ENCODE measurements at regions not wholly inside any gene's neighbourhood (a gene's known extent, or its start where the extent isn't known, plus 50 kb on each side); places are given as distances from the start of the nearest gene placed in this dataset.
A peak's percentile ranks its signal among the peaks of the same experiment; 100 is the strongest.
"Not testable (repeated sequence)": the region's sequence is repeated elsewhere in the genome, so short reads cannot be mapped to it uniquely, and the experiment has no call there.

DNA sequence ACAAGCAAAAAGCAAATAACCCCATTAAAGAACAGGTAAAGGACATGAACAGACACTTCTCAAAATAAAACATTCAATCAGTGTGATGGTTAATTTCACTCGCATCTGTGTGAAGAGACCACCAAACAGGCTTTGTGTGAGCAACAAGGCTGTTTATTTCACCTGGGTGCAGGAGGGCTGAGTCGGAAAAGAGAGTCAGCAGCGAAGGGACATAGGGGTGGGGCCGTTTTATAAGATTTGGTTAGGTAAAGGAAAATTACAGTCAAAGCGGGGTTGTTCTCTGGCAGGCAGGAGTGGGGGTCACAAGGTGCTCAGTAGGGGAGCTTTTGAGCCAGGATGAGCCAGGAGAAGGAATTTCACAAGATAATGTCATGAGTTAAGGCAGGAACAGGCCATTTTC, 429.5 kb upstream of the ZNF804A start:
- H3K36me3 ChIP-seq (ENCODE audit: control insufficient read depth, insufficient read depth, low read length, severe bottlenecking); DNase-seq (ENCODE audit: low read depth); H3K4me3 ChIP-seq (ENCODE audit: low read length); H3K27me3 ChIP-seq (replicated peaks; ENCODE audit: control insufficient read depth, insufficient read depth, low read length); H3K9ac ChIP-seq (ENCODE audit: low read length); H3K9me3 ChIP-seq (ENCODE audit: control insufficient read depth, low read length); H3K4me1 ChIP-seq (ENCODE audit: control insufficient read depth, insufficient read depth, low read length): not testable (repeated sequence)

- no peak for DNase-seq (ENCODE audit: low read depth)
- Histone ChIP-seq H3K27me3 (replicated peaks; ENCODE audit: control insufficient read depth, insufficient read depth, low read length) (no peaks in the 10 kb centered on the region), H3K9ac (ENCODE audit: low read length) (no peak overlapping the region), H3K4me1 (ENCODE audit: control insufficient read depth, insufficient read depth, low read length) (no peaks in the 10 kb centered on the region), H3K9me3 (ENCODE audit: control insufficient read depth, low read length) (peaks cover 3% of the 10 kb centered on the region), H3K4me3 (ENCODE audit: low read length) (no peak overlapping the region), H3K36me3 (ENCODE audit: control insufficient read depth, insufficient read depth, low read length, severe bottlenecking) (no peaks in the 10 kb centered on the region)
These were observed 429.0 kb upstream of the ZNF804A start for GRCh38 chr2:184169366-184169765.

DNA sequence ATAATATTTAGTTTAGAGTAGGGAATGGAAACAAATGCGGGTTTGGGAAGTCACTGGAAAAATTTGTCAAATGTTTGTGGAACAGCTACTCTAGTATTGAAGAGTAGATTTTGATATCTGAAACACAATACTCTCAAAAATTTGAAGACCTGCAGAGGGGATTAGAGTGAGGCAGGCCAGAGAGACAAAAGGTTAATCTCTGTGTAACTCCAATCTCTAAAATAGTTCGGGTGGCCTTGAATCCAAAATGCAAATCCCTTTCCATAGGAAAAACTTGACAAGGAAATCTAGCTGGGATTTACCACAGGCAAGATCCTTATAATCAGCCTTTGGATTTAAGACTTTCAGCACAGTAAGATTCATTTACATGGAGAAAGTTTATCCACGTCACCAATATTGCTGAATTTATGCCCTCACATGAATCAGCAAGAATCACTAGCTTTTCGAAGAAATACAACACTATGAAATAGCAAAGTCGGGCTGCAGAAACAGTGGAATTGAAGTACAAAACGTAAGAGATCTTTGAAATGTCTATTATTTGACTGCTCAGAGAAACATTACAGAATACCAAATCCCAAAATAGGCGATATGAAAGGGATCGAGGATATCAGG, 423.7 kb upstream of the ZNF804A start:
- Histone ChIP-seq H3K9ac (ENCODE audit: low read length) (no peak overlapping the region), H3K9me3 (ENCODE audit: control insufficient read depth, low read length) (no peaks in the 10 kb centered on the region), H3K27me3 (replicated peaks; ENCODE audit: control insufficient read depth, insufficient read depth, low read length) (no peaks in the 10 kb centered on the region), H3K4me1 (ENCODE audit: control insufficient read depth, insufficient read depth, low read length) (no peaks in the 10 kb centered on the region), H3K4me3 (ENCODE audit: low read length) (no peak overlapping the region), H3K36me3 (ENCODE audit: control insufficient read depth, insufficient read depth, low read length, severe bottlenecking) (no peaks in the 10 kb centered on the region)
- DNase-seq (ENCODE audit: low read depth): no peak

- Histone ChIP-seq H3K4me3 (ENCODE audit: low read length) (no peak overlapping the region), H3K4me1 (ENCODE audit: control insufficient read depth, insufficient read depth, low read length) (no peaks in the 10 kb centered on the region), H3K9me3 (ENCODE audit: control insufficient read depth, low read length) (no peaks in the 10 kb centered on the region), H3K36me3 (ENCODE audit: control insufficient read depth, insufficient read depth, low read length, severe bottlenecking) (no peaks in the 10 kb centered on the region), H3K9ac (ENCODE audit: low read length) (no peak overlapping the region), H3K27me3 (replicated peaks; ENCODE audit: control insufficient read depth, insufficient read depth, low read length) (no peaks in the 10 kb centered on the region)
- no peak for DNase-seq (ENCODE audit: low read depth)
These were observed 420.1 kb upstream of the ZNF804A start for GRCh38 chr2:184178229-184178628.

DNA sequence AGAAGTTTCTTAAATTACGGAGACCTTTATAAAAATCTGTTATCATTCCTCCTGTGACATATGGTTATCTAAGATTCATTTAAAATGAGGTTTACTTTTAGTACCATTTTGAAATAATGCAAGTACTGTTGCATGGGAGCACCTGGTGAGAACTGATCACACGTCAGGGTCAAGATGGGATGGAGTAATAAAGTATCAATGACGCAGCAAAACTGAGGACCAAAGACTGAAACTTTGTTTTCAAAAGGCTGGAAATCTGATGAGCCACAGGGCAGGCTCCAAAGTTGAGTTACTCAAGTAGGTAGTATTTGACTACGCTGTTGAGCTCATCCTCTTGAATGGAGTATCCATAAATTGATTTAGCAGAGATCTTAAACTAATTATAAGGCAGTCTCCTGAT, 411.9 kb upstream of the ZNF804A start:
- H3K9ac ChIP-seq (ENCODE audit: low read length): no peak overlapping the region
- no peak for DNase-seq (ENCODE audit: low read depth)
- H3K36me3 ChIP-seq (ENCODE audit: control insufficient read depth, insufficient read depth, low read length, severe bottlenecking): no peaks in the 10 kb centered on the region
- no peaks in the 10 kb centered on the region for H3K27me3 ChIP-seq (replicated peaks; ENCODE audit: control insufficient read depth, insufficient read depth, low read length)
- H3K4me1 ChIP-seq (ENCODE audit: control insufficient read depth, insufficient read depth, low read length): no peaks in the 10 kb centered on the region
- no peak overlapping the region for H3K4me3 ChIP-seq (ENCODE audit: low read length)
- H3K9me3 ChIP-seq (ENCODE audit: control insufficient read depth, low read length): no peaks in the 10 kb centered on the region

DNA sequence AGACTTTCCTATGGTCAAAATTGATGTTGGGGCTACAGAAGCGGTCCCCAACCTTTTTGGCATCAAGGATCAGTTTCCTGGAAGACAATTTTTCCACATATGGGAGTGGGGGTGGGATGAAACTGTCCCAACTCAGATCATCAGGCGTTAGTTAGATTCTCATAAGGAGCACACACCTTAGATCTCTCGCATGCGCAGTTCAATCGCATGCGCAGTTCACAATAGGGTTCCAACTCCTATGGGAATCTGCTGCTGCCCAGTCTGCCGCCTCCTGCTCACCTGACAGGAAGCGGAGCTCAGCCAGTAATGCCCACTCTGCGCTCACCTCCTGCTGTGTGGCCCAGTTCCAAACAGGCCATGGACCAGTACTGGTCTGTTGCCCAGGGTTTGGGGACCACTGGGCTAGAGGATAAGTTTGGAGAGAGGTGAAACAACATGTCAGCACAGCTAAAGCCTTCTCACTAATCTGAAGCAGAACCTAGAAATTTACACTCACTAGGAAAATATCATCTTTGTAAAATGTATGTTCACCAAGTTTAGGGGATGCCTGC, 410.8 kb upstream of the ZNF804A start:
- DNase-seq (ENCODE audit: low read depth): no peak
- Histone ChIP-seq H3K36me3 (ENCODE audit: control insufficient read depth, insufficient read depth, low read length, severe bottlenecking) (no peaks in the 10 kb centered on the region), H3K9me3 (ENCODE audit: control insufficient read depth, low read length) (no peaks in the 10 kb centered on the region), H3K9ac (ENCODE audit: low read length) (no peak overlapping the region), H3K4me1 (ENCODE audit: control insufficient read depth, insufficient read depth, low read length) (no peaks in the 10 kb centered on the region), H3K27me3 (replicated peaks; ENCODE audit: control insufficient read depth, insufficient read depth, low read length) (no peaks in the 10 kb centered on the region), H3K4me3 (ENCODE audit: low read length) (no peak overlapping the region)

DNA sequence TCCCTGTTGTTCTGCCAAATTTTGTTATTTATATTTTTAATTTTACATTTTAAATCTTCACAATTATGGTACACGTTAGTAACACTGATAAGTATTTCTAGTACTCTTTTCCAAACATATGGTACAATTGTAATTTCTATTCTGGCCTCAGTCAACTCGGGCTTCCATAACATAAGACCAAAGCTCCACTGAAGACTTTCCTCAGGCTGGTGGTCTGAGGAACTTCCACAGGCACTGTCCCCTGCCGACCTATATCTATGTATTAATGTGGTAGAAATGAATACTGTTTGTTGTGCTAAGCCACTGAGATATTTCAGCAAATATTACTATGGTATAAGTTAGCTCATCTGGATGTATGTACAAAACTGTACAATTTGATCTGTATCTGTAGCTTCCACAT, 407.6 kb upstream of the ZNF804A start:
- Histone ChIP-seq H3K9ac (ENCODE audit: low read length) (no peak overlapping the region), H3K4me3 (ENCODE audit: low read length) (no peak overlapping the region), H3K27me3 (replicated peaks; ENCODE audit: control insufficient read depth, insufficient read depth, low read length) (no peaks in the 10 kb centered on the region), H3K4me1 (ENCODE audit: control insufficient read depth, insufficient read depth, low read length) (no peaks in the 10 kb centered on the region), H3K36me3 (ENCODE audit: control insufficient read depth, insufficient read depth, low read length, severe bottlenecking) (no peaks in the 10 kb centered on the region), H3K9me3 (ENCODE audit: control insufficient read depth, low read length) (no peaks in the 10 kb centered on the region)
- no peak for DNase-seq (ENCODE audit: low read depth)

GRCh38 chr2:184192649-184193048, 405.7 kb upstream of the ZNF804A start:
- H3K9me3 ChIP-seq (ENCODE audit: control insufficient read depth, low read length): no peaks in the 10 kb centered on the region
- no peak overlapping the region for H3K4me3 ChIP-seq (ENCODE audit: low read length)
- no peak overlapping the region for H3K9ac ChIP-seq (ENCODE audit: low read length)
- H3K27me3 ChIP-seq (replicated peaks; ENCODE audit: control insufficient read depth, insufficient read depth, low read length): no peaks in the 10 kb centered on the region
- no peaks in the 10 kb centered on the region for H3K4me1 ChIP-seq (ENCODE audit: control insufficient read depth, insufficient read depth, low read length)
- DNase-seq (ENCODE audit: low read depth): peak; percentile 29
- H3K36me3 ChIP-seq (ENCODE audit: control insufficient read depth, insufficient read depth, low read length, severe bottlenecking): no peaks in the 10 kb centered on the region

DNA sequence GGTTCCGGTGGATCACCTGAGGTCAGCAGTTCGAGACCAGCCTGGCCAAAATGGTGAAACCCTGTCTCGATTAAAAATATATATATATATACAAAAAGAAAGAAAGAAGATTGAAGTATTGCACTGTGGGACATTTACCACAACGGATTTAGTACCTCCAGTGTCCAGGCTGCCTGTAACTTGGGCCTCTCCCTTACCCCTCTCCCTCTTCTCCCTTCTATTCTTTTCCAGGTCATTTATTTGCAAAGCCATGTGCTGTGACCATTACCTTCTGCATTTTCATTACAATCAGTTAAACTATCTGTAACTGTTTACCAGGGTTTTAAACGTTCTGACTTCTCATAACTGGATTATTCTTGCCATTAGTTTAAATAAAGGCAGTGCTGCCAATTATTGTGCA, 400.9 kb upstream of the ZNF804A start:
- H3K4me1 ChIP-seq (ENCODE audit: control insufficient read depth, insufficient read depth, low read length): no peaks in the 10 kb centered on the region
- no peak overlapping the region for H3K4me3 ChIP-seq (ENCODE audit: low read length)
- DNase-seq (ENCODE audit: low read depth): no peak
- no peaks in the 10 kb centered on the region for H3K27me3 ChIP-seq (replicated peaks; ENCODE audit: control insufficient read depth, insufficient read depth, low read length)
- H3K9me3 ChIP-seq (ENCODE audit: control insufficient read depth, low read length): no peaks in the 10 kb centered on the region
- no peaks in the 10 kb centered on the region for H3K36me3 ChIP-seq (ENCODE audit: control insufficient read depth, insufficient read depth, low read length, severe bottlenecking)
- H3K9ac ChIP-seq (ENCODE audit: low read length): no peak overlapping the region

GRCh38 chr2:184198791-184199190, 399.5 kb upstream of the ZNF804A start:
- not testable (repeated sequence) for H3K9ac ChIP-seq (ENCODE audit: low read length); H3K4me3 ChIP-seq (ENCODE audit: low read length); H3K4me1 ChIP-seq (ENCODE audit: control insufficient read depth, insufficient read depth, low read length); DNase-seq (ENCODE audit: low read depth); H3K27me3 ChIP-seq (replicated peaks; ENCODE audit: control insufficient read depth, insufficient read depth, low read length); H3K9me3 ChIP-seq (ENCODE audit: control insufficient read depth, low read length); H3K36me3 ChIP-seq (ENCODE audit: control insufficient read depth, insufficient read depth, low read length, severe bottlenecking)

DNA sequence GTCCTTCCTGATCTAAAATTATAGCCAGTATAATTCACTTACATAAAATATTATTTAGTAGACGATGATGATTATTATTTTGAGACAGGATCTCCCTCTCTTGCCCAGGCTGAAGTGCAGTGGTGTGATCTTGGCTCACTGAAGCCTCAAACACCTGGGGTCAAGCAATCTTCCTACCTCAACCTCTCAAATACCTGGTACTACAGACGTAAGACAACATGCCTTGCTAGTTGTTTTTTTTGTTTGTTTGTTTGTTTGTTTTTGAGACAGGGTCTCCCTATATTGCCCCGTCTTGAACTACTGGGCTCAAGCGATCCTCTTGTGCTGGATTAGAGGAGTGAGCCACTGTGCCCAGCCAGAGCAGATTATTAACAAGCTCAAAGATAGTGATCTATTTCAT, 399.1 kb upstream of the ZNF804A start:
- no peaks in the 10 kb centered on the region for H3K9me3 ChIP-seq (ENCODE audit: control insufficient read depth, low read length)
- no peaks in the 10 kb centered on the region for H3K36me3 ChIP-seq (ENCODE audit: control insufficient read depth, insufficient read depth, low read length, severe bottlenecking)
- no peaks in the 10 kb centered on the region for H3K4me1 ChIP-seq (ENCODE audit: control insufficient read depth, insufficient read depth, low read length)
- H3K9ac ChIP-seq (ENCODE audit: low read length): no peak overlapping the region
- H3K27me3 ChIP-seq (replicated peaks; ENCODE audit: control insufficient read depth, insufficient read depth, low read length): no peaks in the 10 kb centered on the region
- DNase-seq (ENCODE audit: low read depth): no peak
- no peak overlapping the region for H3K4me3 ChIP-seq (ENCODE audit: low read length)

GRCh38 chr2:184201246-184201645, 397.1 kb upstream of the ZNF804A start:
- Histone ChIP-seq H3K4me3 (ENCODE audit: low read length) (no peak overlapping the region), H3K4me1 (ENCODE audit: control insufficient read depth, insufficient read depth, low read length) (no peaks in the 10 kb centered on the region), H3K9me3 (ENCODE audit: control insufficient read depth, low read length) (no peaks in the 10 kb centered on the region), H3K27me3 (replicated peaks; ENCODE audit: control insufficient read depth, insufficient read depth, low read length) (no peaks in the 10 kb centered on the region), H3K36me3 (ENCODE audit: control insufficient read depth, insufficient read depth, low read length, severe bottlenecking) (no peaks in the 10 kb centered on the region), H3K9ac (ENCODE audit: low read length) (no peak overlapping the region)
- no peak for DNase-seq (ENCODE audit: low read depth)

Data from adipocyte (in vitro differentiated cells).